ENCODE measurements at regions not wholly inside any gene's neighbourhood (a gene's known extent, or its start where the extent isn't known, plus 50 kb on each side); places are given as distances from the start of the nearest gene placed in this dataset.
"Not testable (repeated sequence)": the region's sequence is repeated elsewhere in the genome, so short reads cannot be mapped to it uniquely, and the experiment has no call there.

DNA sequence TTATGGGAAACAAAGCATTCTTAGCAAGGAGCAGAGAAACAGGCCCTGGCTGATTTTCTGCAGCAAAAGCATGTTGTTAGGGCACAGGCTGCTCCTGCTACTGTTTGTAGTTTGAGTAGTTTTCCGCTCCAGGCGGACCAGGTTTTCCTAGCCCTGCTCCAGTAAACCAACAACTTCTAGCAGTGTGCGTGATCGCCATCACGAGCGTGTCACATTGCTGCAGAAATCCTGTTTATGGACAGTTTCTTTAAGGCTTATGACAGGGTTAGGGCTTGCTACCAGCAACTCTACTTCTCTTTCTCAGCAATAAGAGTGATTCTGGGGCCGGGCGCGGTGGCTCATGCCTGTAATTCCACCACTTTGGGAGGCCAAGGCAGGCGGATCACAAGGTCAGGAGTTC lies 803.9 kb upstream of the CDH10 start:
- no peak for FAIRE-seq

DNA sequence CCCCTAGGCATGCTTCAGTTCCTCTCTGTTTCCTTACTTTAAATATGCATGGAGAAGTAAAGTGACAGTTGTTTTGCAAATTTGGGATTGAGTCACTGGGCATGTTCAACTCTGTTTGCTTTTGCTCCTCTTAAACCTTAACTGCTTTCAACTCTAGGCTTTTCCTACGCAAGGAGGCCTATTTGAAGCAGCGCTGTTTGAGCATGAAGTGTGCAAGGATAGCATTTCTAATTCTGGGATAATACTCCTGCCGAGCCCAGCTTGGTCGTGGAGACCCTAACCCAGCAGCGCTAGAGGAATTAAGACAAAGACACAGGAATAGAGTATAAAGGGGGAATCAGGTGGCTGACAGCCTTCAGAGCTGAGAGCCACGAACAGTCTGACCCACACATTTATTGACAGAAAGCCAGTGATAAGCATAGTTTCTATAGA lies 803.4 kb upstream of the CDH10 start:
- FAIRE-seq, result no peak

GRCh38 chr5:25446061-25446420 lies 801.3 kb upstream of the CDH10 start:
- not testable (repeated sequence) for FAIRE-seq

DNA sequence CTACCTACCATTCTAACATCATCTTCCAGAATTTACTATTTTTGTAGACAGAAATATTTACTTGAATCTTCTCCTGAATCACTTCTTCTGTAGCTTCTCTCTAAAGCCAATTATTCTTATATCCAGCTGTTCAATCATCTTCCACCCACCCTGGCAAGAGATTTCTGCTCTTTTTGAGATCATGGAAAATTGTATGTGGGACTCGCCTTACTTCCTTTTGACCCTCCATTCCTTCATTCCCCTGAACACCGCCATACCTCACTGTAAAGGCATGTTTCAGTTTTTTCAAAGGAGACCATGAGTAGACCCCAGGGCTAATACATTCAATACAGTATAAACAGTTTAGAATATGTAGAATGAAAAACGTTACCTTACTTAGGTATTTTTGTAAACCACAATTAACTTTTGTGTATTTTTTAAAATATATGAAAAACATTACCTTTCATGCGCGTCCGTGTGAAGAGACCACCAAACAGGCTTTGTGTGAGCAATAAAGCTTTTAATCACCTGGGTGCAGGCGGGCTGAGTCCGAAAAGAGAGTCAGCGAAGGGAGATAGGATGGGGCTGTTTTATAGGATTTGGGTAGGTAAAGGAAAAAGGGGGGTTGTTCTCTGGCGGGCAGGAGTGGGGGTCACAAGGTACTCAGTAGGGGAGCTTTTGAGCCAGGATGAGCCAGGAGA lies 800.7 kb upstream of the CDH10 start:
- FAIRE-seq, result not testable (repeated sequence)

GRCh38 chr5:25444697-25445096 lies 799.9 kb upstream of the CDH10 start:
- FAIRE-seq, result no peak

DNA sequence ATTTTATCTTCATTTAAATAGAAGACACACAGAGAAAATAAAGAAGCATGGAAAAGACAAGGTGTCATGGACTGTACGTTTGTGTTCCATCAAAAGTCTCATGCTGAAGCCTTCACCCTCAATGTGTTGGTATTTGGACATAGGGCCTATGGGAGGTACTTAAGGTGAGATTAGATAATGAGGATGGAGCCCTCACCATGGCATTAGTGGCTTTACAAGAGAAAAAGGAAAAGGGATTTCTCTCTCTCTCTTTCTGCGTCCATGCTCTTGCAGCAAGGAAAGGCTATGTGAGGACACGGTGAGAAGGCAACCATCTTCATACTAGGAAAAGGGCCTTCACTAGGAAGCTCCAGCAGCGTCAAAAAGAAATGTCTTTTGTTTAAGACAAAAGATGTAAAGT lies 797.0 kb upstream of the CDH10 start:
- FAIRE-seq, result no peak

DNA sequence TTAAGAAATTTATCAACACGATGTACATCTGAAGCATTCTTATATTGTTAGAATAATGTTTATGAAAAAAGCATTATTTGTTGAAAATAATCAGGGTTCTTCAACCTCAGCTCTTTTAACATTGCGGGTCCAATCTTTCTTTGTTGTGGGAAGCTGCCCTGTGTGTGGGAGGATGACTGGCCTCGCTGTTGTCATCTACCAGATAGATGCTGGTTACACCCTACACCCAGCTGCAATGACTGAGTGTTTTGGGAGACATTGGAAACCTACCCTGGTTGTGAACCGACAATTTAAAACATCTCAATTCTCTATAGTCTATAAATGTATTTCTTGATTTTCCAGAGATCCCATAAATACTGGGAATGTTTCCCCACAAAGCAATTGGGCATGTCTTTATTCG lies 794.2 kb upstream of the CDH10 start:
- FAIRE-seq, result no peak

DNA sequence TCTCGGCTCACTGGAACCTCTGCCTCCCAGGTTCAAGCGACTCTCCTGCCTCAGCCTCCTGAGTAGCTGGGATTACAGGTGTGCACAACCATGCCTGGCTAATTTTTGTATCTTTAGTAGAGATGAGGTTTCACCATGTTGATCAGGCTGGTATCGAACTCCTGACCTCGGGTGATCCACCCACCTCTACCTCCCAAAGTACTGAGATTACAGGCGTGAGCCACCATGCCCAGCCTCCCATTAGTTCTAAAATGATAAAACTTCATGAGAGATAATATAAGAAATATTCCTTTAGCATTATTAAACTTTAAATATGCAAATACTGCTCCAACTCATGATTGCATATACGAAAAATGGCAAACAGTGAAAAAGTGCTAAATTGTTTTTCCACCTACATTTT lies 793.6 kb upstream of the CDH10 start:
- FAIRE-seq, result not testable (repeated sequence)

DNA sequence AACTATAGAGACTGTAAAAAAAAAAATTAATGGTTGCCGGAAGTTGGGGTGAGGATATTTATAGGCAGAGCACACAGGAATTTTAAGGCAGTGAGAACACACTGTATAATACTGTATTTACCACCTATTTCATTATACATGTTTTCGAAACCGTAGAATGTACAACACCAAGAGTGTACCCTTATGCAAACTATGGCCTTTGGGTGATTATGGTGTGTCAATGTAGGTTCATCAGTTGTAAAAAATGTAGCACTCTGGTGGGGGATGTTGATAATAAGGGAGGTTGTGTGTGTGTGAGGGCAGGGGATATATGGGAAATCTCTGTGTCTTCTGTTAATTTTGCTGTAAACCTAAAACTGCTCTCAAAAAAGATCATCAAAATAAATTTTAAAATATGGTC lies 791.7 kb upstream of the CDH10 start:
- FAIRE-seq, result no peak

DNA sequence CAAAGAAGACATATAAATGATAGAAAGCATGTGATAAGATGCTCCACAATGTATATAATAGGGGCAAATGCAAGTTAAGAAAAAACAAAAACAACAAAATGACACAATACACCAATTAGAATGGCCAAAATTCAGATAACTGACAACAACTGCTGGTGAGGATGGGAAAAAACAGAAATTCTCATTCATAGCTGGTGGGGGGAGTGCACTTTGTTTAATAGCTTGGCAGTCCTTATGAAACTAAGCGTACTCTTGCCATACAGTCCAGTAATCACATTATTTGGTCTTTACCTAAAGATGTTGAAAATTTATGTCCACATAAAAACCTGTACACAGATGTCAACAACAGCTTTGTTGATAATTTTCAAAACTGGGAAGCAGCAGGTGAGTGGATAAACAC lies 791.1 kb upstream of the CDH10 start:
- FAIRE-seq, result no peak

DNA sequence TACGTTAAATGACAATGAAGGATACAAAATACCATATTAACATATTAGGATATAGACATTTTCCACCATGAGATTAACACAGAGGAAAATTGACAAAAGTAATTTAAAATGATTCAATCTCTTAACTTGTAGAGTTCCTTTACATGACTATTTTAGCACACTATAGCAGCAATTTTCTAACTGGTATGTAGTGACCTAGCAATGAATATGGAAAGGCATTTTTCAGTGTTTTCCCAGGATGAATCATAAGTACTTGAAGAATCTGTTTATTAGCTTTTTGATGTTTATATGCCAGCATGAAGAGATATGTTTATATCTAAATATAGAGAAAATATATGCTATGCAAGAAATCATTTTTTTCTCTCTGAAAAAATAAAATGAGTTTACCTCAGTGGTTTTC lies 782.5 kb upstream of the CDH10 start:
- FAIRE-seq, result no peak

DNA sequence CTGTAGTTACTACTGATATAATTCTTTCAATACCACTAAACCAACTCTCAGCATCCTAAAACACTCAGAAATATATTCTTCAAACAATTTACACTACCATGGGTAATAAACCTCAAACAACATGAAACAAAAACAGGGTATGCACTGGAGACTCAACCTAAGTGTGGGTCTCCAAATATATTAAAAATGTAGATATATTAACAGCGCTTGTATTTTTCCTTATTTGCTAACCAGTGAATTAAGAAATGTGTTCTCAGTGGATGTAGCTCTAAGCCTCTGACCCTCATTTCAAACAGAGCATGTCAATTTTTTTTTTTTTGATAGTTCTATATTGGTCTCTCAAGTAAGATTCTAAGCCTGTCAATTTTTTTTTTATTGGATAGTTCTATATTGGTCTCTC lies 778.5 kb upstream of the CDH10 start:
- FAIRE-seq, result no peak

GRCh38 chr5:25419684-25420083 lies 774.9 kb upstream of the CDH10 start:
- no peak for FAIRE-seq

- no peak for FAIRE-seq
Observed at GRCh38 chr5:25418978-25419377, 774.2 kb upstream of the CDH10 start.

- no peak for FAIRE-seq
Observed at GRCh38 chr5:25418319-25418859, 773.6 kb upstream of the CDH10 start.

GRCh38 chr5:25416960-25417359 lies 772.2 kb upstream of the CDH10 start:
- no peak for FAIRE-seq

DNA sequence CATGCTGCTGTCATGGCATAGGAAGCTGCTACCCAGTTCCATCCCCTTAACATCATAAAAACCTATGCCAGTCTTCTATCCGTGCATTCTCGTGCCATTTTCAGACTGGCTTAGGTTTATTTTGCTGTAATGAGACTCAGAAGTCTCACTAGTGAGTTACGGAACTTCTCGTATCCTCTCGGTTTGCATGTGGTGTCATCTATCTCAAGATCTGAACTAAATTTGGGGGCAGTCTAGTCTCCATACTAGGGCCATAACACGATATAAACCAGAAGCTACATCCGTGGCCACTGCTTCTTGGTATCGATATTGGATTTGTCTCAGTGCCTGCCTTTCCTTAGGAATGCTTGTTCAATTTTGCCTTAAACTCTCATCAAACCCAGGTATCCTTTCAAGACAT lies 771.2 kb upstream of the CDH10 start:
- no peak for FAIRE-seq

- no peak for FAIRE-seq
Observed at GRCh38 chr5:25414742-25415141, 770.0 kb upstream of the CDH10 start.

- no peak for FAIRE-seq
Observed at GRCh38 chr5:25412116-25412661, 767.4 kb upstream of the CDH10 start.

- not testable (repeated sequence) for FAIRE-seq
Observed at GRCh38 chr5:25407365-25407764, 762.6 kb upstream of the CDH10 start.

DNA sequence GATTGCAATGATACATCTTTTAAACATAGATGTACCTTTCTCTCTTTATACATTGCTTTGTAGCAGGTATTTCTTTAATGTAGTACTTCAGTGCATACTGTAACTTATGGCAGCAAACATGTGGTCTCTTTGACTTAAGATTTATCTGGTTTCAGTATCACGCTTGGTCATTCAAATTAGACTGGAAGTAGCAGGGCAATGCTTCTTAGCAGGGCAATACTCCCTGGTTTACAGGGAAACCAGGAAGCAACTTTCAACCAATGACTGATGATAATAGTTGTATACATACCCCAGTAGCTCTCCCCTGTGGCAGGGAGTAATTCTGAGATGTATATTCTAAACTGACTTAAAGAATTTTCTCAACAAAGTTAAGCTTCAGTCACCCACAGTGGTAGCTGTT lies 761.1 kb upstream of the CDH10 start:
- FAIRE-seq, result no peak

GRCh38 chr5:25399878-25400480 lies 755.2 kb upstream of the CDH10 start:
- FAIRE-seq, result no peak

- FAIRE-seq, result no peak
Observed at GRCh38 chr5:25393957-25394356, 749.2 kb upstream of the CDH10 start.

DNA sequence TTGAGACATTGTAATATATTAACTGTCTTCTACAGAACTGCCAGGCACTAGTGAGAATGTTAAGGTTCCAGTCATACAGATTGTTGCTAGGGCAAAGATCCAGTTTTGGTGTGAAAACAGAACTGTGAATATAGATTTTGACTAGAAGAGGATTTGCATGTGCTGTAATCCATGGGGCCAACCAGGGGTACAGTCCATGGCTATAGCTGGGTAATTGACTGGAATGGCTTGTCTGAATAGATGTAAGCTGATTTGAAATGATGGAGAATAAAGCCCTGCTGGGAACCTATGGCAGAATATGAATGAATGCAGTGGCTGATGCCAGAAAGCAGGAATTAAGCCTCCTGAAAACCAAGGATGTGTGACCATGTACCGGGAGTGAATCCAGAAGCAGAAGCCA lies 748.5 kb upstream of the CDH10 start:
- no peak for FAIRE-seq

All from colon (tissue), 2 donors.